Activated T-cell treated with anti-CD3 and anti-CD28 coated beads, Interleukin-2, amount 50 U/mL, for 4 hours (primary cell): ENCODE measurements at regions not wholly inside any gene's neighbourhood (a gene's known extent, or its start where the extent isn't known, plus 50 kb on each side); places are given as distances from the start of the nearest gene placed in this dataset.
A peak's percentile ranks its signal among the peaks of the same experiment; 100 is the strongest.

Experiments
- ATAC-seq, 2 donors: fragments of 200-7000 bp; cut with Tn5 transposase; one replicate each; pipeline ENCODE4 v1.10.0; 2021
- DNase-seq: peaks from one replicate; pipeline ENCODE4 v3.0.0-alpha.2; 2020
- H3K27me3 Mint-ChIP-seq: one replicate; pipeline ENCODE4 v1.8.0; 2021; ENCODE audit warnings: low read depth, mixed read lengths
- H3K36me3 Mint-ChIP-seq: one replicate; pipeline ENCODE4 v1.8.0; 2022; ENCODE audit warnings: mixed read lengths; ENCODE audit not compliant: insufficient read depth
- H3K4me1 Mint-ChIP-seq: one replicate; pipeline ENCODE4 v1.8.0; 2021; ENCODE audit warnings: low read depth, mixed read lengths
- H3K4me3 Mint-ChIP-seq: one replicate; pipeline ENCODE4 v1.8.0; 2021; ENCODE audit warnings: mild to moderate bottlenecking, moderate library complexity, mixed read lengths
- H3K9me3 Mint-ChIP-seq: one replicate; pipeline ENCODE4 v1.8.0; 2021; ENCODE audit warnings: mixed read lengths

GRCh38 chr6:14660806-14661579 is 543.4 kb downstream of the CD83 start:
- no peaks in the 10 kb centered on the region for H3K9me3 Mint-ChIP-seq
- peak; percentile 46 for DNase-seq
- peaks cover 42% of the 10 kb centered on the region for H3K4me1 Mint-ChIP-seq

GRCh38 chr6:14661691-14662090 is 544.1 kb downstream of the CD83 start:
- Mint-ChIP-seq H3K4me1 (peaks cover 40% of the 10 kb centered on the region), H3K27me3 (no peaks in the 10 kb centered on the region), H3K36me3 (no peaks in the 10 kb centered on the region), H3K4me3 (no peak overlapping the region), H3K9me3 (no peaks in the 10 kb centered on the region)
- ATAC-seq (no peak), DNase-seq (no peak)

More at GRCh38 chr6:14660806-14661579, 543.4 kb downstream of the CD83 start:
- H3K4me3 Mint-ChIP-seq, result no peak overlapping the region
- ATAC-seq, result peak; percentile 70 to 90
- no peaks in the 10 kb centered on the region for H3K27me3 Mint-ChIP-seq
- H3K36me3 Mint-ChIP-seq, result no peaks in the 10 kb centered on the region

- Mint-ChIP-seq H3K36me3 (no peaks in the 10 kb centered on the region), H3K9me3 (no peaks in the 10 kb centered on the region), H3K4me1 (peaks cover 26% of the 10 kb centered on the region), H3K27me3 (no peaks in the 10 kb centered on the region), H3K4me3 (peak overlapping the region; percentile 54)
- DNase-seq (no peak), ATAC-seq (peak; percentile 38 to 41)
These were observed 546.6 kb downstream of the CD83 start for GRCh38 chr6:14664112-14664601.

DNA sequence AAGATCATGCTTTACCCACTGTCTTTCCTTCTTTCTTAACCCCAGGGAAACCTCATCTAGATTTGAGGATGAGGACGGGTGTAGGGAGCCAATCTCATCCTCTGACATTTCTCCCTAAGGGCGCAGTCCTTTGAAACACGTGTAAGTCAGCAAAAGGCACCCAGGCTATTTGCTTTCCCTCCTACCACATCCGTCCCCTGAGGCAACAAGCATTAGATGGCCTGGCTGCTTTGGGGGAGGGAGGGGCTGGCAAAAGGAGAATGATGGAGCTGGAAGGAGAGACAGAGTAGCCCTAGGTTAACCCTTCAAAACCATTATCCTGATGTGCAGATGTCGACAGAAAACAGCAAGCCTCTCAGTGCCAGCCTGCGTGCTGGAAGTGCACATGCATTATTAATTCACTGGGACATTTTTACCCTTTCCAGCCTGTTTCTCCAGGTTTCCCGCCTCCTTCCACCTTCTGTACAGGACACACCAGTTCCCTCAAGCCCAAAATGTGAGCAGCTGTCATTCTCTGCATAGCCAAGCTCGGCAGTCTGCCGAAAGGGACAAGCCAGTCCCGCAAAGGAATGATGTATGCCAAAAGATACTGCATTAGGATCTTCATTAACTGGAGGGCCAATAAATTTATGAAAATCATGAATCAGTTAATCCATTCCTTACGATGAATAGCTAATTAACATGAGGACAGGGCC is 547.2 kb downstream of the CD83 start:
- peaks cover 26% of the 10 kb centered on the region for H3K4me1 Mint-ChIP-seq
- DNase-seq (no peak), ATAC-seq (no peak)
- H3K27me3 Mint-ChIP-seq, result no peaks in the 10 kb centered on the region
- H3K36me3 Mint-ChIP-seq, result no peaks in the 10 kb centered on the region
- peak overlapping the region; percentile 22 for H3K4me3 Mint-ChIP-seq
- no peaks in the 10 kb centered on the region for H3K9me3 Mint-ChIP-seq

- ATAC-seq (peak; percentile 41 to 74), DNase-seq (no peak)
- H3K9me3 Mint-ChIP-seq, result no peaks in the 10 kb centered on the region
- H3K27me3 Mint-ChIP-seq, result no peaks in the 10 kb centered on the region
- peaks cover 26% of the 10 kb centered on the region for H3K4me1 Mint-ChIP-seq
- H3K4me3 Mint-ChIP-seq, result no peak overlapping the region
- no peaks in the 10 kb centered on the region for H3K36me3 Mint-ChIP-seq
These were observed 548.5 kb downstream of the CD83 start for GRCh38 chr6:14665827-14666724.

DNA sequence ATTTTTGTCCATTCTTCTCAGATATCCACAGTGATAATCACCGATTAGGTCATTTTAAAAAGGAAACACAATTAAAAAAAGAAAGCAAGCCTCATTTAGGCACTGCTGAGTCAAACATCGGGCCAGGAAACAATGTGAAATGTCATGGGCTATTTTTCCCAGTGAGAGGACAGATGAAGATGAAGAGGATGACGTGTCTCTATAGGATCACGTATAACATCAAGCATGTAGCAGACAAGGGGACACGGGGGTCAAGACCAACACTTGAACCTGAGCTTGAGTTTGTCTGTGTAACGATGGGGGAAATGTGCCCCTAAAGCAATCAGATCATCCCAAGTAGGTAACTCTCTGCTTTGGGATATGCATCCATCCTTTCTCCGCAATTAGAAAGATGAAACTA is 553.2 kb downstream of the CD83 start:
- no peak overlapping the region for H3K4me3 Mint-ChIP-seq
- DNase-seq (no peak), ATAC-seq (no peak)
- H3K27me3 Mint-ChIP-seq, result no peaks in the 10 kb centered on the region
- no peaks in the 10 kb centered on the region for H3K36me3 Mint-ChIP-seq
- H3K9me3 Mint-ChIP-seq, result no peaks in the 10 kb centered on the region
- peaks cover 17% of the 10 kb centered on the region for H3K4me1 Mint-ChIP-seq

DNA sequence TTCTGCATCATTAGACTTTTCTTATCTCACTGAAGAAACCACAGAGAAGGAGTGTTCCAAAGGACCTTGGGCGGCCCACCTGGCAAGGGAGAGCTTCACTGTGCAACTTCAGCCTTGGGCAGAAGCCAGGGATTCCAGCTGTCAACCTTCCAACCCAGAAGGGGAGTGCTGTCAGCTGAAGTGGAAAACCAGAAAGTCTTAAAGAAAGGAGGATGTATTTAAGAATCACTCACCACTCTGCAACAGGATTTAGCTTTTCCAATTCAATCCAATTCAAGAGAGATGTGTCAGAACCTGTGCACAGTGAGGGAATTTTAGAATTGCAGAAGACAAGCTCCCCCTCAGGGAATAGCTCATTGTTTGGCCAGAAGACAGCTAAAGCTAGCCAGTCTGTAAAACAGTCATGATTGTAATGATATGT is 553.7 kb downstream of the CD83 start:
- peaks cover 14% of the 10 kb centered on the region for H3K4me1 Mint-ChIP-seq
- no peaks in the 10 kb centered on the region for H3K9me3 Mint-ChIP-seq
- no peaks in the 10 kb centered on the region for H3K27me3 Mint-ChIP-seq
- H3K36me3 Mint-ChIP-seq, result no peaks in the 10 kb centered on the region
- no peak overlapping the region for H3K4me3 Mint-ChIP-seq
- ATAC-seq (no peak), DNase-seq (no peak)

DNA sequence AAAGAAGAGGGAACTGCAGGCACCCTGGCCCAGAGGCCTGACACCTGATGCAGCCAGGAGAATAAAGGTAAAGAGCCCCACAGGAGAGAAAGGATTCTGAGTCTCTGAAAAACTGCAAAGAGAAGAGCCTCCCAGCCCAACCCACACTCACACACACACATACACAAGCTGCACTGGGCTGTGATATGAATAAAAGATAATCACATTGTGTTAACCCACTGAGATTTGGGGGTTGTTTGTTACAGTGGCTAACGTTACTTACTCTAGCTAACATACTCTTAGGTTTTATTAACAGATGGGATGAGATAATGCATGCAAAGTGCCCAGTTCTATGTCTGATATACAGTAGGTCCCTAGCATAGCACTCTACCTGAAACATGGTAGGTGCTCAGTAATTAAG is 554.4 kb downstream of the CD83 start:
- no peak for DNase-seq
- Mint-ChIP-seq H3K9me3 (no peaks in the 10 kb centered on the region), H3K27me3 (no peaks in the 10 kb centered on the region)

DNA sequence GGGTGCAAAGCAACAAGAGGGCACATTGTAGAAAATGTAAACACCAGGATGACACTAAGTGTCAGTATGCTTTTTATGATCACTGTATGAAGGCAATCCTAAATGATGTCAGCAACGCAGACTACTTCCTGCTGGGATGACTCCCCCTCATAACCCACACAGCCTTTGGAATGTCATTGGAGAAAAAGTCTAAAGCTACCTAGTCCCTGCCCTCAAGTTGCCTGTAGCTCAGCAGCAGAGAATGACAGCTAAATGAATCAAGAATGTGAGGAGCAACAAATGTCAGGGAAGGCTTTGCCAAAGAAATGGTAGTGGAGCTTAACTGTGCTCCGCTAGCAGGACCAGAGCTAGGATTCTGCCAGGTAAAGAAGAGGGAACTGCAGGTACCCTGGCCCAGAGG is 555.6 kb downstream of the CD83 start:
- Mint-ChIP-seq H3K36me3 (no peaks in the 10 kb centered on the region), H3K4me3 (no peak overlapping the region), H3K9me3 (no peaks in the 10 kb centered on the region), H3K27me3 (no peaks in the 10 kb centered on the region), H3K4me1 (peaks cover 13% of the 10 kb centered on the region)
- no peak for ATAC-seq
- DNase-seq, result no peak

More for the DNA sequence above, 554.4 kb downstream of the CD83 start:
- peaks cover 13% of the 10 kb centered on the region for H3K4me1 Mint-ChIP-seq
- no peak for ATAC-seq
- H3K36me3 Mint-ChIP-seq, result no peaks in the 10 kb centered on the region
- H3K4me3 Mint-ChIP-seq, result no peak overlapping the region

DNA sequence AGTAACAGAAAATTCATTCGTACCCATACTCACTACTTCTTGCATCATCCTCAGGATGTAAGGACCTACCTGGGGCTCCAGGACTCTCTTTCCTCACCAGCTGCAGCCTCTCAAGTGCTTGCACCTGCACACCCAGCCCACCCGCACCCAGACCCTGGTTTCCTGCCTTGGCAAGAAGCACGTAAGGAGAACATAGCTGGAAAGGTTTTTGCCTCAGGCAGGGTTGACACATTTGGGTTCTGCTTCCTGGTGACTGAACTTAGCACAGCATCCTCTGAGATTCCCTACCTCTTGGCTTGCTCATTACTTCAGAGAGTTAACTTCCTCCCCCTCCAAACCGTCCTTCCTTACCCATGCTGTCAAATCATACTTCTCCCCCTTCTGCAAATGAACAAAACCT is 556.9 kb downstream of the CD83 start:
- H3K9me3 Mint-ChIP-seq, result no peaks in the 10 kb centered on the region
- ATAC-seq (peak in 1 of 2 donors; percentile 31), DNase-seq (no peak)
- H3K4me1 Mint-ChIP-seq, result peaks cover 13% of the 10 kb centered on the region
- H3K36me3 Mint-ChIP-seq, result no peaks in the 10 kb centered on the region
- no peak overlapping the region for H3K4me3 Mint-ChIP-seq
- H3K27me3 Mint-ChIP-seq, result no peaks in the 10 kb centered on the region

GRCh38 chr6:14674867-14675648 is 557.5 kb downstream of the CD83 start:
- Mint-ChIP-seq H3K4me1 (peaks cover 13% of the 10 kb centered on the region), H3K4me3 (no peak overlapping the region), H3K36me3 (no peaks in the 10 kb centered on the region), H3K9me3 (no peaks in the 10 kb centered on the region), H3K27me3 (no peaks in the 10 kb centered on the region)
- DNase-seq (no peak), ATAC-seq (peak; percentile 90 to 95)

DNA sequence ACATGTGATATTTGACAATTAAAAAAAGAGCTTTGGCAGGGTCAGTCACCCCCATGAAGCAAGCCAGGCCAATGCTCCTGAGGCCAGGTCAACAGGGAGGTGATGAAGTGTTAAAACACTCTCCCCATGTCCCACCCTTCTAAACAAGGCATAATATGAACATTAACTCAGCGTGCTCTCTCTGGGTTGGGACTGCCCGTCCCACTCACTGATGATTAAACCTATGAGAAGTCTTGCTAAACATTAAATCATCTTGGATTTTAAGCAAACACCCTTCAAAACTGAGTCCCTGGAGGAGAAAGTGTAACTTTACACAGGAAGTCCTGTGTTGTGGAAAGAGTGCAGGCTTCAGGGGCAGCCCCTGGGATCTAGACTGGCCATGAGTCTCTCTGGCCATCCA is 558.5 kb downstream of the CD83 start:
- Mint-ChIP-seq H3K36me3 (no peaks in the 10 kb centered on the region), H3K4me1 (peaks cover 13% of the 10 kb centered on the region), H3K4me3 (no peak overlapping the region), H3K27me3 (no peaks in the 10 kb centered on the region), H3K9me3 (no peaks in the 10 kb centered on the region)
- DNase-seq (no peak), ATAC-seq (peak in 1 of 2 donors; percentile 25)

DNA sequence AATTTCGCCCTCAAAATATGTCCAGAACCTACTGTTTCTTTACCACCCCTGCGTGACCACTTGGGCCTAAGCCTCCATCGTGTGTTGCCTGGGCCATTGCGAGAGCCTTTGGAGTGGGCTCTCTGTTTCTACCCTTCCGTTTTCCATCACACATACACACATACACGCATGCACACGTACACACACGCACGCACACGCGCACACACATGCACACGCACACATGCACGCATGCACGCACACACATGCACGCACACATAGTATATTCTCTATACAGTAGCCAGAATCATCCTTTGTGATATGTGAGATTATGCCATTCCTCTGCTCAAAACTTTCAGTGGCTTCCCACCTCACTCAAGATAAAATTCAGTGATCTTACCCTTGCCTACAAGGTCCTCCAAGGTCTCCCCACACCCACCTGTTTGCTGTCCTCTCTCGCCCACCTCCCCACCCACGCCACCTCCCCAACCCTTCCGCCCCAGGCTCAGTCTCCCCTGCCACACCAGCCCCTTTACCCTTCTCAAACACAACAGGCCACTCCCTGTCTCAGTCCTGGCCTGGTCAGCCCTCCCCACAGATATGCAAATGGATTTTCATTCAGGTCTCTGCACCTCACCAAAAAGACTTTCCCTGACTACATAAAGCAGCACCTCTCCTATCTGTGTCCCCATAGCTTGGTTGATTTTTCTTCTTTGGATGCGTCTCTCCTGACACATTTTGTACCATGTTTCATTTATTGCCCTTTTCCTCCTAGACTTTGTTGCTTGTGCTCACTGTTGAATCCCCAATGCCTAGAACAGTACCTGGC is 559.6 kb downstream of the CD83 start:
- H3K36me3 Mint-ChIP-seq, result no peaks in the 10 kb centered on the region
- H3K9me3 Mint-ChIP-seq, result no peaks in the 10 kb centered on the region
- H3K4me1 Mint-ChIP-seq, result peaks cover 13% of the 10 kb centered on the region
- H3K27me3 Mint-ChIP-seq, result no peaks in the 10 kb centered on the region
- no peak overlapping the region for H3K4me3 Mint-ChIP-seq
- DNase-seq (no peak), ATAC-seq (no peak)
